GM23338 (cell line): ENCODE measurements at regions not wholly inside any gene's neighbourhood (a gene's known extent, or its start where the extent isn't known, plus 50 kb on each side); places are given as distances from the start of the nearest gene placed in this dataset.

Experiments used
- ATAC-seq: fragments of 200-7000 bp; cut with Tn5 transposase; 3 replicates; pipeline ENCODE4 v1.9.1; 2020
- DNase-seq: peaks from one replicate; pipeline ENCODE4 v3.0.0-alpha.2; 2015; ENCODE audit warnings: low spot score
- H2AFZ ChIP-seq: fragments of 200-600 bp; sonication (generic); 2 replicates; pipeline ENCODE4 v1.8.0; 2016; ENCODE audit warnings: antibody characterized with exemption, mild to moderate bottlenecking, moderate library complexity
- H3F3A ChIP-seq: fragments of 200-600 bp; sonication (generic); replicated peaks from 2 replicates; pipeline ENCODE4 v1.8.0; 2017; ENCODE audit warnings: antibody characterized with exemption, mixed run types, low read depth
- H3K27ac ChIP-seq: fragments of 200-600 bp; sonication (generic); 2 replicates; pipeline ENCODE4 v1.6.1; 2016; ENCODE audit warnings: low read depth
- H3K27me3 ChIP-seq: fragments of 200-600 bp; sonication (generic); 2 replicates; pipeline ENCODE4 v1.8.0; 2016; ENCODE audit warnings: mild to moderate bottlenecking, mixed run types, moderate library complexity; ENCODE audit not compliant: insufficient read depth
- H3K36me3 ChIP-seq: fragments of 200-600 bp; sonication (generic); 2 replicates; pipeline ENCODE4 v1.8.0; 2016; ENCODE audit warnings: mild to moderate bottlenecking; ENCODE audit not compliant: insufficient read depth
- H3K4me1 ChIP-seq: fragments of 200-600 bp; sonication (generic); 2 replicates; pipeline ENCODE4 v1.8.0; 2016; ENCODE audit warnings: mild to moderate bottlenecking, moderate library complexity; ENCODE audit not compliant: insufficient read depth
- H3K4me2 ChIP-seq: fragments of 200-600 bp; sonication (generic); 2 replicates; pipeline ENCODE4 v1.7.1; 2017; ENCODE audit warnings: mixed run types
- H3K4me3 ChIP-seq: fragments of 200-600 bp; sonication (generic); 2 replicates; pipeline ENCODE4 v1.6.1; 2016; ENCODE audit warnings: mixed run types
- H3K79me2 ChIP-seq: fragments of 200-600 bp; sonication (generic); replicated peaks from 2 replicates; pipeline ENCODE4 v1.8.0; 2017; ENCODE audit warnings: mild to moderate bottlenecking; ENCODE audit not compliant: insufficient read depth
- H3K9me2 ChIP-seq: fragments of 200-600 bp; sonication (generic); 2 replicates; pipeline ENCODE4 v1.8.0; 2017; ENCODE audit not compliant: insufficient read depth
- H4K20me1 ChIP-seq: fragments of 200-600 bp; sonication (generic); replicated peaks from 2 replicates; pipeline ENCODE4 v1.8.0; 2017; ENCODE audit warnings: mild to moderate bottlenecking; ENCODE audit not compliant: insufficient read depth
- H3K27ac Mint-ChIP-seq: 2 replicates; pipeline ENCODE4 v1.8.0; 2020; ENCODE audit warnings: inconsistent platforms, mild to moderate bottlenecking, moderate library complexity, mixed read lengths
- H3K27me3 Mint-ChIP-seq: 3 replicates; pipeline ENCODE4 v1.8.0; 2022; ENCODE audit warnings: low read depth, mild to moderate bottlenecking, moderate library complexity, mixed read lengths, inconsistent platforms; ENCODE audit not compliant: insufficient read depth, poor library complexity
- H3K36me3 Mint-ChIP-seq: 3 replicates; pipeline ENCODE4 v1.8.0; 2021; ENCODE audit warnings: low read depth, mild to moderate bottlenecking, inconsistent platforms, moderate library complexity, mixed read lengths
- H3K4me1 Mint-ChIP-seq: 3 replicates; pipeline ENCODE4 v1.8.0; 2020; ENCODE audit warnings: mild to moderate bottlenecking, inconsistent platforms, mixed read lengths
- H3K4me3 Mint-ChIP-seq: 3 replicates; pipeline ENCODE4 v1.8.0; 2021; ENCODE audit warnings: moderate library complexity, mild to moderate bottlenecking, inconsistent platforms, mixed read lengths
- H3K9me3 Mint-ChIP-seq: 3 replicates; pipeline ENCODE4 v1.8.0; 2020; ENCODE audit warnings: moderate library complexity, mild to moderate bottlenecking, inconsistent platforms, mixed read lengths
- CREB1 ChIP-seq: fragments of 250-450 bp; sonication (Bioruptor Pico); IDR thresholded peaks from 2 replicates; pipeline ENCODE4 v1.5.0; 2020; ENCODE audit warnings: low read depth, mild to moderate bottlenecking, moderate library complexity
- ETS1 ChIP-seq: IDR thresholded peaks from 2 replicates; pipeline ENCODE4 v1.6.1; 2016; ENCODE audit warnings: antibody characterized with exemption
- EZH2phosphoT487 ChIP-seq: fragments of 200-600 bp; sonication (generic); IDR thresholded peaks from one replicate; pipeline ENCODE4 v1.8.1; 2018; ENCODE audit warnings: antibody characterized with exemption; ENCODE audit not compliant: unreplicated experiment
- NANOG ChIP-seq: IDR thresholded peaks from 2 replicates; pipeline ENCODE4 v1.6.1; 2016; ENCODE audit warnings: antibody characterized with exemption, borderline replicate concordance
- POLR2AphosphoS5 ChIP-seq: IDR thresholded peaks from 2 replicates; pipeline ENCODE4 v1.6.1; 2016; ENCODE audit warnings: antibody characterized with exemption, low read depth
- REST ChIP-seq: IDR thresholded peaks from one replicate; pipeline ENCODE4 v1.6.1; 2018; ENCODE audit warnings: antibody characterized with exemption; ENCODE audit not compliant: unreplicated experiment
- ZNF114 ChIP-seq: fragments of 250-450 bp; sonication (Bioruptor Pico); IDR thresholded peaks from 2 replicates; pipeline ENCODE4 v1.5.0; 2020; ENCODE audit warnings: mild to moderate bottlenecking, moderate library complexity
- ZNF462 ChIP-seq: fragments of 250-450 bp; sonication (Bioruptor Pico); IDR thresholded peaks from 2 replicates; pipeline ENCODE4 v1.5.0; 2020; ENCODE audit warnings: mild to moderate bottlenecking, moderate library complexity

DNA sequence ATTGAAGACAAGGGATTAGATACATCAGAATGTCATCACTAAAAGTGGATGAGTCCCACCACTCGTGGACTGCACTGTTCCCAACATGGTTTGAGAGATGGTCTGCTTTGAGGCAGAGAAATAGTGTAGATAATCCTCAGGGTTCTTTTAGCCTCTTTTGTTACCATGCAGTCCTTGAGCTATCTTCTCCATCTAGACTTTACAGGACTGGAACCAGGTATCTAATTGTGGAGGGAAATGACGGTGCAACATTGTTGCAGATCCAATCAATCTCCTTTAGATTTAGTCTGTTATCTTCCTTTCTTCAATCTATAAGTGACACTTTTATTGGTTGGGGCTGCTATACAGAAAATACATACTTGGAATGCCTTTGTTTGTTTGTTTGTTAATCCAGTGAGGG, 183.8 kb upstream of the CWC22 start:
- Mint-ChIP-seq H3K27ac (no peak overlapping the region), H3K4me1 (peaks cover 5% of the 10 kb centered on the region), H3K9me3 (peaks cover 6% of the 10 kb centered on the region; the same call in 1 of the 3 replicates), H3K4me3 (no peak overlapping the region), H3K36me3 (peaks cover 7% of the 10 kb centered on the region; the same call in 2 of the 3 replicates), H3K27me3 (no peaks in the 10 kb centered on the region)
- Histone ChIP-seq H3K36me3 (no peaks in the 10 kb centered on the region), H2AFZ (no peak overlapping the region), H3K4me2 (no peak overlapping the region), H4K20me1 (no peaks in the 10 kb centered on the region), H3F3A (no peaks in the 10 kb centered on the region), H3K4me3 (no peak overlapping the region), H3K27me3 (no peaks in the 10 kb centered on the region), H3K4me1 (peaks cover 5% of the 10 kb centered on the region; the same call in 1 of the 2 replicates), H3K9me2 (no peaks in the 10 kb centered on the region), H3K79me2 (no peaks in the 10 kb centered on the region), H3K27ac (no peak overlapping the region)
- no peak for DNase-seq
- TF ChIP-seq POLR2AphosphoS5 = no peak
- no peak for TF ChIP-seq ZNF114 (CRISPR knock-in tag)
- no peak for TF ChIP-seq REST
- TF ChIP-seq ETS1 = no peak
- TF ChIP-seq CREB1 = no peak
- TF ChIP-seq ZNF462 (CRISPR knock-in tag) = no peak
- no peak for TF ChIP-seq NANOG
- no peak for TF ChIP-seq EZH2phosphoT487
- no peak for ATAC-seq
